NT2/D1 (cell line): ENCODE measurements at regions not wholly inside any gene's neighbourhood (a gene's known extent, or its start where the extent isn't known, plus 50 kb on each side); places are given as distances from the start of the nearest gene placed in this dataset.

Experiments used
- SUZ12 ChIP-seq: IDR thresholded peaks from 2 replicates; pipeline ENCODE4 v1.6.1; 2011; ENCODE audit not compliant: insufficient read length, insufficient read depth; ENCODE audit errors: extremely low read depth
- YY1 ChIP-seq: IDR thresholded peaks from 2 replicates; pipeline ENCODE4 v1.6.1; 2011; ENCODE audit not compliant: insufficient read length, insufficient read depth
- ZNF274 ChIP-seq: IDR thresholded peaks from 2 replicates; pipeline ENCODE4 v1.6.1; 2011; ENCODE audit warnings: mild to moderate bottlenecking, low read depth, low read length

DNA sequence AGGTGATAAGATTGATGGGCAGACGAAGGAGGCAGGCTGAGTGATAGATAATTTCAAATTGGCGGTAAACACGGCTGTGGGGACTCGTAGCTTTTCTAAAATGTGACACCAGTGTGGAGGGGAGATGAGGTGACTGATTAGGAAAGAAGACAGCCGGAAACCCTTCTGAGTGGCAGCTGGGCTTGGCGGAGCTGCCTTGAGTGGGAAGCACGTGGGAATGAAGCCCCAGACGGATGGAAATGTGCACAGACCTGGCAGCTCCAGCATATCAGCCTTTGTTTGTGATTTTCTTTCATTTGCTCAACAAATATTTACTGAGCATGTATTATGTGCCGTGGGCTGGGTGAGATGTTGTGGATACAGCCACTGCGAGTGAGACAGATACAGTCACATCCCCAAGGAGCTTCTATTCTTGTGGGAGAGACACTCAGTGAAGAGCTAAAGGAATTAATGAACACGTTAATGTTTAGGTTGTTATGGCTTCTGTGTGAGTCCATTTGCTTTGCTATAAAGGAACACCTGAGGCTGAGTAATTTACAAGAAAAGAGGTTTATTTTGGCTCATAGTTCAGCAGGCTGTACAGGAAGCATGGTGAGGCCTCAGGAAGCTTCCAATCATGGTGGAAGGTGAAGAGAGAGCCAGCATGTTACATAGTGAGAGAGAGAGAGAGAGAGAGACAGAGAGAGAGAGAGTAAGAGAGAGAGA lies 65.5 kb upstream of the LHX5 start:
- TF ChIP-seq ZNF274 (no peak), SUZ12 (no peak), YY1 (no peak)
